GM23338 (cell line): ENCODE measurements at regions not wholly inside any gene's neighbourhood (a gene's known extent, or its start where the extent isn't known, plus 50 kb on each side); places are given as distances from the start of the nearest gene placed in this dataset.

Experiments
- ATAC-seq: fragments of 200-7000 bp; cut with Tn5 transposase; 3 replicates; pipeline ENCODE4 v1.9.1; 2020
- DNase-seq: peaks from one replicate; pipeline ENCODE4 v3.0.0-alpha.2; 2015; ENCODE audit warnings: low spot score
- H2AFZ ChIP-seq: fragments of 200-600 bp; sonication (generic); 2 replicates; pipeline ENCODE4 v1.8.0; 2016; ENCODE audit warnings: antibody characterized with exemption, mild to moderate bottlenecking, moderate library complexity
- H3F3A ChIP-seq: fragments of 200-600 bp; sonication (generic); replicated peaks from 2 replicates; pipeline ENCODE4 v1.8.0; 2017; ENCODE audit warnings: antibody characterized with exemption, mixed run types, low read depth
- H3K27ac ChIP-seq: fragments of 200-600 bp; sonication (generic); 2 replicates; pipeline ENCODE4 v1.6.1; 2016; ENCODE audit warnings: low read depth
- H3K27me3 ChIP-seq: fragments of 200-600 bp; sonication (generic); 2 replicates; pipeline ENCODE4 v1.8.0; 2016; ENCODE audit warnings: mild to moderate bottlenecking, mixed run types, moderate library complexity; ENCODE audit not compliant: insufficient read depth
- H3K36me3 ChIP-seq: fragments of 200-600 bp; sonication (generic); 2 replicates; pipeline ENCODE4 v1.8.0; 2016; ENCODE audit warnings: mild to moderate bottlenecking; ENCODE audit not compliant: insufficient read depth
- H3K4me1 ChIP-seq: fragments of 200-600 bp; sonication (generic); 2 replicates; pipeline ENCODE4 v1.8.0; 2016; ENCODE audit warnings: mild to moderate bottlenecking, moderate library complexity; ENCODE audit not compliant: insufficient read depth
- H3K4me2 ChIP-seq: fragments of 200-600 bp; sonication (generic); 2 replicates; pipeline ENCODE4 v1.7.1; 2017; ENCODE audit warnings: mixed run types
- H3K4me3 ChIP-seq: fragments of 200-600 bp; sonication (generic); 2 replicates; pipeline ENCODE4 v1.6.1; 2016; ENCODE audit warnings: mixed run types
- H3K79me2 ChIP-seq: fragments of 200-600 bp; sonication (generic); replicated peaks from 2 replicates; pipeline ENCODE4 v1.8.0; 2017; ENCODE audit warnings: mild to moderate bottlenecking; ENCODE audit not compliant: insufficient read depth
- H3K9me2 ChIP-seq: fragments of 200-600 bp; sonication (generic); 2 replicates; pipeline ENCODE4 v1.8.0; 2017; ENCODE audit not compliant: insufficient read depth
- H4K20me1 ChIP-seq: fragments of 200-600 bp; sonication (generic); replicated peaks from 2 replicates; pipeline ENCODE4 v1.8.0; 2017; ENCODE audit warnings: mild to moderate bottlenecking; ENCODE audit not compliant: insufficient read depth
- H3K27ac Mint-ChIP-seq: 2 replicates; pipeline ENCODE4 v1.8.0; 2020; ENCODE audit warnings: inconsistent platforms, mild to moderate bottlenecking, moderate library complexity, mixed read lengths
- H3K27me3 Mint-ChIP-seq: 3 replicates; pipeline ENCODE4 v1.8.0; 2022; ENCODE audit warnings: low read depth, mild to moderate bottlenecking, moderate library complexity, mixed read lengths, inconsistent platforms; ENCODE audit not compliant: insufficient read depth, poor library complexity
- H3K36me3 Mint-ChIP-seq: 3 replicates; pipeline ENCODE4 v1.8.0; 2021; ENCODE audit warnings: low read depth, mild to moderate bottlenecking, inconsistent platforms, moderate library complexity, mixed read lengths
- H3K4me1 Mint-ChIP-seq: 3 replicates; pipeline ENCODE4 v1.8.0; 2020; ENCODE audit warnings: mild to moderate bottlenecking, inconsistent platforms, mixed read lengths
- H3K4me3 Mint-ChIP-seq: 3 replicates; pipeline ENCODE4 v1.8.0; 2021; ENCODE audit warnings: moderate library complexity, mild to moderate bottlenecking, inconsistent platforms, mixed read lengths
- H3K9me3 Mint-ChIP-seq: 3 replicates; pipeline ENCODE4 v1.8.0; 2020; ENCODE audit warnings: moderate library complexity, mild to moderate bottlenecking, inconsistent platforms, mixed read lengths
- CREB1 ChIP-seq: fragments of 250-450 bp; sonication (Bioruptor Pico); IDR thresholded peaks from 2 replicates; pipeline ENCODE4 v1.5.0; 2020; ENCODE audit warnings: low read depth, mild to moderate bottlenecking, moderate library complexity
- EZH2 ChIP-seq: fragments of 200-600 bp; sonication (generic); IDR thresholded peaks from one replicate; pipeline ENCODE4 v1.8.0; 2017; ENCODE audit warnings: antibody characterized with exemption, mild to moderate bottlenecking, low read depth; ENCODE audit not compliant: unreplicated experiment
- EZH2phosphoT487 ChIP-seq: fragments of 200-600 bp; sonication (generic); IDR thresholded peaks from one replicate; pipeline ENCODE4 v1.8.1; 2018; ENCODE audit warnings: antibody characterized with exemption; ENCODE audit not compliant: unreplicated experiment
- JUNB ChIP-seq: IDR thresholded peaks from one replicate; pipeline ENCODE4 v1.6.1; 2016; ENCODE audit warnings: antibody characterized with exemption; ENCODE audit not compliant: unreplicated experiment
- POLR2AphosphoS5 ChIP-seq: IDR thresholded peaks from 2 replicates; pipeline ENCODE4 v1.6.1; 2016; ENCODE audit warnings: antibody characterized with exemption, low read depth
- STAT1 ChIP-seq: IDR thresholded peaks from one replicate; pipeline ENCODE4 v1.6.1; 2016; ENCODE audit warnings: antibody characterized with exemption; ENCODE audit not compliant: unreplicated experiment
- ZNF114 ChIP-seq: fragments of 250-450 bp; sonication (Bioruptor Pico); IDR thresholded peaks from 2 replicates; pipeline ENCODE4 v1.5.0; 2020; ENCODE audit warnings: mild to moderate bottlenecking, moderate library complexity
- ZNF331 ChIP-seq: fragments of 250-450 bp; sonication (Bioruptor Pico); IDR thresholded peaks from 2 replicates; pipeline ENCODE4 v1.5.0; 2020; ENCODE audit warnings: low read depth, mild to moderate bottlenecking, moderate library complexity
- ZNF462 ChIP-seq: fragments of 250-450 bp; sonication (Bioruptor Pico); IDR thresholded peaks from 2 replicates; pipeline ENCODE4 v1.5.0; 2020; ENCODE audit warnings: mild to moderate bottlenecking, moderate library complexity
- TF ChIP-seq, protein P1 (sequence below): IDR thresholded peaks from one replicate; pipeline ENCODE4 v1.6.1; 2018; ENCODE audit warnings: antibody characterized with exemption; ENCODE audit not compliant: unreplicated experiment

DNA sequence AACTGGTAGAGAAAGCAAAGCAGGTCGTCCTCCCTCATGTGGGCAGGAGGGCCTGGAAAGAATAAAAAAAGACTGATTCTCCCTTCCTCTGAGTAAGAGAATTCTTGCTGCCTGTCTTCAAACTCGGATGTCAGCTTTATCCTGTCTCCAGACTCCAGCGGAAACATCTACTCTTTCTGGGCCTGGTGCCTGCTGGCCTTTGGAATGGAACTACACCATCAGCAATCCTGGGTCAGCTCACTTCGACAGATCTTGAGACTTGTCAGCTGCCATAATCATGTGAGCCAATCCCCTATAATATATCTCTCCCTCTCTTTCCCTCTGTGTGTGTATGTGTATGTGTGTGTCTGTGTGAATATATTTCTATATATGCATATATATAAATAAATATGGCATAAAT lies 411.0 kb upstream of the DPP6 start:
- no peaks in the 10 kb centered on the region for H3K4me1 ChIP-seq
- no peaks in the 10 kb centered on the region for H3K79me2 ChIP-seq
- no peaks in the 10 kb centered on the region for H3K27me3 ChIP-seq
- no peaks in the 10 kb centered on the region for H4K20me1 ChIP-seq
- Mint-ChIP-seq H3K27ac (no peak overlapping the region), H3K36me3 (peaks cover 20% of the 10 kb centered on the region), H3K4me1 (no peaks in the 10 kb centered on the region), H3K9me3 (peaks cover 92% of the 10 kb centered on the region), H3K27me3 (peaks cover 3% of the 10 kb centered on the region), H3K4me3 (no peak overlapping the region)
- no peaks in the 10 kb centered on the region for H3F3A ChIP-seq
- no peak for TF ChIP-seq JUNB
- TF ChIP-seq, protein P1, sequence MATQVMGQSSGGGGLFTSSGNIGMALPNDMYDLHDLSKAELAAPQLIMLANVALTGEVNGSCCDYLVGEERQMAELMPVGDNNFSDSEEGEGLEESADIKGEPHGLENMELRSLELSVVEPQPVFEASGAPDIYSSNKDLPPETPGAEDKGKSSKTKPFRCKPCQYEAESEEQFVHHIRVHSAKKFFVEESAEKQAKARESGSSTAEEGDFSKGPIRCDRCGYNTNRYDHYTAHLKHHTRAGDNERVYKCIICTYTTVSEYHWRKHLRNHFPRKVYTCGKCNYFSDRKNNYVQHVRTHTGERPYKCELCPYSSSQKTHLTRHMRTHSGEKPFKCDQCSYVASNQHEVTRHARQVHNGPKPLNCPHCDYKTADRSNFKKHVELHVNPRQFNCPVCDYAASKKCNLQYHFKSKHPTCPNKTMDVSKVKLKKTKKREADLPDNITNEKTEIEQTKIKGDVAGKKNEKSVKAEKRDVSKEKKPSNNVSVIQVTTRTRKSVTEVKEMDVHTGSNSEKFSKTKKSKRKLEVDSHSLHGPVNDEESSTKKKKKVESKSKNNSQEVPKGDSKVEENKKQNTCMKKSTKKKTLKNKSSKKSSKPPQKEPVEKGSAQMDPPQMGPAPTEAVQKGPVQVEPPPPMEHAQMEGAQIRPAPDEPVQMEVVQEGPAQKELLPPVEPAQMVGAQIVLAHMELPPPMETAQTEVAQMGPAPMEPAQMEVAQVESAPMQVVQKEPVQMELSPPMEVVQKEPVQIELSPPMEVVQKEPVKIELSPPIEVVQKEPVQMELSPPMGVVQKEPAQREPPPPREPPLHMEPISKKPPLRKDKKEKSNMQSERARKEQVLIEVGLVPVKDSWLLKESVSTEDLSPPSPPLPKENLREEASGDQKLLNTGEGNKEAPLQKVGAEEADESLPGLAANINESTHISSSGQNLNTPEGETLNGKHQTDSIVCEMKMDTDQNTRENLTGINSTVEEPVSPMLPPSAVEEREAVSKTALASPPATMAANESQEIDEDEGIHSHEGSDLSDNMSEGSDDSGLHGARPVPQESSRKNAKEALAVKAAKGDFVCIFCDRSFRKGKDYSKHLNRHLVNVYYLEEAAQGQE = no peak
- TF ChIP-seq CREB1 = no peak
- no peak for TF ChIP-seq POLR2AphosphoS5
- TF ChIP-seq ZNF331 (CRISPR knock-in tag) = no peak
- no peak for TF ChIP-seq STAT1
- no peak overlapping the region for H3K4me3 ChIP-seq
- ATAC-seq (no peak), DNase-seq (no peak)
- no peaks in the 10 kb centered on the region for H3K9me2 ChIP-seq
- peaks cover 11% of the 10 kb centered on the region for H3K36me3 ChIP-seq
- H3K4me2 ChIP-seq = no peak overlapping the region
- H2AFZ ChIP-seq = no peak overlapping the region
- H3K27ac ChIP-seq = no peak overlapping the region

- ATAC-seq = no peak
- TF ChIP-seq, protein P1 = no peak
- no peak for TF ChIP-seq EZH2
- no peak for TF ChIP-seq ZNF331 (CRISPR knock-in tag)
- no peak for TF ChIP-seq EZH2phosphoT487
- no peak for TF ChIP-seq ZNF462
- no peak for TF ChIP-seq ZNF114 (CRISPR knock-in tag)
Measured at GRCh38 chr7:153642989-153643388, 409.2 kb upstream of the DPP6 start.

More at GRCh38 chr7:153642989-153643388, 409.2 kb upstream of the DPP6 start:
- no peak overlapping the region for H3K4me3 ChIP-seq
- H3F3A ChIP-seq = no peaks in the 10 kb centered on the region
- Mint-ChIP-seq H3K27ac (no peak overlapping the region), H3K4me3 (no peak overlapping the region), H3K36me3 (peaks cover 22% of the 10 kb centered on the region), H3K9me3 (peaks cover 88% of the 10 kb centered on the region), H3K27me3 (peaks cover 5% of the 10 kb centered on the region), H3K4me1 (no peaks in the 10 kb centered on the region)
- no peaks in the 10 kb centered on the region for H3K79me2 ChIP-seq
- no peak for DNase-seq
- H3K36me3 ChIP-seq = peaks cover 5% of the 10 kb centered on the region
- H3K27ac ChIP-seq = no peak overlapping the region
- H3K4me2 ChIP-seq = no peak overlapping the region
- no peaks in the 10 kb centered on the region for H3K27me3 ChIP-seq
- H4K20me1 ChIP-seq = no peaks in the 10 kb centered on the region
- H3K9me2 ChIP-seq = no peaks in the 10 kb centered on the region
- no peak overlapping the region for H2AFZ ChIP-seq
- H3K4me1 ChIP-seq = no peaks in the 10 kb centered on the region
